ENCODE measurements at regions not wholly inside any gene's neighbourhood (a gene's known extent, or its start where the extent isn't known, plus 50 kb on each side); places are given as distances from the start of the nearest gene placed in this dataset.

DNA sequence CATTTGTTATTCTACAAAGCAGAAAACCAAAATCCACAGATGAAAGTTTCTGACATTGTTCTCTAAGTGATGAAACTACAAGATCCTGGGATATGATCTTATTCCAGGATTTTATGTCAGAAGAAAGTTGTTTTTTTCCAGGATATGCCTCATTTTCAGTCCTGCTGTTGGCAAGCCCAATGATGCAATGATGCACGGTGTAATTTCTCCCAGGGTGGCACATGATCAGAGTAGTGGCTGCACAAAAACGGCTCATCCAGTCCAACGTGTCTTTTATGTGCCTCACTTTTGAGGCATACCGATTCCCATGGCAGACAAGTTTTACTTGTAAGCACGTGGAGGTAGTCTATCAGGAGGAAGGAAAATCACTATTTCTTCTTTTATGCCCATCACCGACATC lies 302.3 kb upstream of the JAG1 start:
- ChIA-PET POLR2A (ENCODE audit: partially characterized antibody) (no interaction called here), CTCF (ENCODE audit: partially characterized antibody) (no interaction called here)
- H4K20me1 ChIP-seq (replicated peaks in 1 of 2; ENCODE audit: control insufficient read depth in 1 of 2, insufficient read depth in 2 of 2, low read length in 2 of 2), result no peaks in the 10 kb centered on the region
- no peak overlapping the region for H2BK120ac ChIP-seq (replicated peaks; ENCODE audit: low read depth, low read length)
- no peak for DNase-seq (ENCODE audit: low read depth in 1 of 2, low spot score in 2 of 2)
- H2BK20ac ChIP-seq (ENCODE audit: low read length), result no peak overlapping the region
- no peaks in the 10 kb centered on the region for H3K36me3 ChIP-seq (ENCODE audit: control insufficient read depth in 2 of 4, insufficient read depth in 4 of 4, low read length in 3 of 4)
- no peaks in the 10 kb centered on the region for H3K9me3 ChIP-seq (ENCODE audit: insufficient read depth in 2 of 2, low read depth in 1 of 2, low read length in 1 of 2)
- H3K18ac ChIP-seq (ENCODE audit: extremely low read depth, low read length), result no peak overlapping the region
- H4K5ac ChIP-seq (ENCODE audit: insufficient read length, low read depth, low read length), result no peak overlapping the region
- H3K27me3 ChIP-seq (replicated peaks in 1 of 4; ENCODE audit: control insufficient read depth in 3 of 4, extremely low read depth in 1 of 4, insufficient read depth in 3 of 4, low read length in 3 of 4), result no peaks in the 10 kb centered on the region
- H2BK5ac ChIP-seq (ENCODE audit: low read depth, low read length), result no peak overlapping the region
- 94% methylated on average over 6 of the region's 6 CpGs; no CpG with 5 or more reads in 1 of the 2 experiments for WGBS, 2 experiments (ENCODE audit: extremely low coverage in 1 of 2, insufficient coverage in 1 of 2, insufficient read length in 1 of 2, insufficient replicate concordance in 2 of 2, low coverage in 1 of 2, low lambda C conversion rate in 2 of 2, missing lambda C conversion rate in 1 of 2)
- H3K79me1 ChIP-seq (ENCODE audit: low read depth, low read length), result no peaks in the 10 kb centered on the region
- H3K27ac ChIP-seq (ENCODE audit: low read depth, low read length), result no peak overlapping the region
- H3K56ac ChIP-seq (replicated peaks; ENCODE audit: insufficient read length, low read depth, low read length), result no peak overlapping the region
- H3K9ac ChIP-seq (replicated peaks in 1 of 4; ENCODE audit: extremely low read depth in 1 of 4, low read depth in 3 of 4, low read length in 3 of 4), result no peak overlapping the region
- H2AFZ ChIP-seq (ENCODE audit: low read length), result no peak overlapping the region
- H3K14ac ChIP-seq (ENCODE audit: insufficient read length), result no peak overlapping the region
- no peak overlapping the region for H3K23ac ChIP-seq (ENCODE audit: insufficient read length)
- H3K4me3 ChIP-seq (ENCODE audit: extremely low read depth in 1 of 4, insufficient read depth in 2 of 4, low read depth in 3 of 4, low read length in 4 of 4), result no peak overlapping the region
- H3K4me1 ChIP-seq (replicated peaks in 1 of 4; ENCODE audit: control insufficient read depth in 3 of 4, insufficient read depth in 4 of 4, low read length in 3 of 4), result 0 out of 7 replicates have a peak, but pooled peaks cover 0 to 2% (median 0%) of the 10 kb centered on the region in 4 experiments
- H2AK5ac ChIP-seq (ENCODE audit: low read depth, low read length), result no peak overlapping the region
- no peaks in the 10 kb centered on the region for H3K79me2 ChIP-seq (ENCODE audit: control insufficient read depth in 1 of 2, insufficient read depth in 2 of 2, low read length in 2 of 2)
- FAIRE-seq, result no peak
- no peak overlapping the region for H2BK15ac ChIP-seq (ENCODE audit: low read length)
- no peak overlapping the region for H3K4me2 ChIP-seq (ENCODE audit: insufficient read depth in 1 of 2, low read depth in 2 of 2, low read length in 2 of 2)
- H4K8ac ChIP-seq (ENCODE audit: extremely low read depth, insufficient read depth, low read length), result no peak overlapping the region
- no peak overlapping the region for H3K4ac ChIP-seq (replicated peaks; ENCODE audit: insufficient read length, low read depth, low read length)
- H2BK12ac ChIP-seq (ENCODE audit: low read depth, low read length), result no peak overlapping the region
- no peaks in the 10 kb centered on the region for H3K23me2 ChIP-seq (ENCODE audit: low read depth, low read length)
- no peak overlapping the region for H4K91ac ChIP-seq (replicated peaks; ENCODE audit: insufficient read length, low read length)
- TF ChIP-seq, protein P1, sequence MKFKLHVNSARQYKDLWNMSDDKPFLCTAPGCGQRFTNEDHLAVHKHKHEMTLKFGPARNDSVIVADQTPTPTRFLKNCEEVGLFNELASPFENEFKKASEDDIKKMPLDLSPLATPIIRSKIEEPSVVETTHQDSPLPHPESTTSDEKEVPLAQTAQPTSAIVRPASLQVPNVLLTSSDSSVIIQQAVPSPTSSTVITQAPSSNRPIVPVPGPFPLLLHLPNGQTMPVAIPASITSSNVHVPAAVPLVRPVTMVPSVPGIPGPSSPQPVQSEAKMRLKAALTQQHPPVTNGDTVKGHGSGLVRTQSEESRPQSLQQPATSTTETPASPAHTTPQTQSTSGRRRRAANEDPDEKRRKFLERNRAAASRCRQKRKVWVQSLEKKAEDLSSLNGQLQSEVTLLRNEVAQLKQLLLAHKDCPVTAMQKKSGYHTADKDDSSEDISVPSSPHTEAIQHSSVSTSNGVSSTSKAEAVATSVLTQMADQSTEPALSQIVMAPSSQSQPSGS (IDR thresholded peaks at IDR 0.05; ENCODE audit: low read length), result no peak
- TF ChIP-seq FOSL1 (IDR thresholded peaks at IDR 0.05; ENCODE audit: insufficient read depth, low read depth, low read length) (no peak), SRF (IDR thresholded peaks at IDR 0.05; ENCODE audit: low read depth, low read length) (no peak), KDM4A (IDR thresholded peaks at IDR 0.05; ENCODE audit: low read depth, low read length, severe bottlenecking) (no peak), ZNF274 (IDR thresholded peaks at IDR 0.05; ENCODE audit: borderline replicate concordance, extremely low read depth, low read length) (no peak), EZH2 (IDR thresholded peaks at IDR 0.05; ENCODE audit: low read depth, low read length, severe bottlenecking) (no peak), RXRA (IDR thresholded peaks at IDR 0.05; ENCODE audit: insufficient read depth, low read depth, low read length) (no peak), ASH2L (IDR thresholded peaks at IDR 0.05; ENCODE audit: low read length) (no peak), KDM1A (IDR thresholded peaks at IDR 0.05; ENCODE audit: borderline replicate concordance, low read length) (no peak), RBBP5 (IDR thresholded peaks at IDR 0.05; ENCODE audit: borderline replicate concordance, low read depth, low read length) (no peak), SIN3A (conservative IDR thresholded peaks at IDR 0.05 in 1 of 2, IDR thresholded peaks at IDR 0.05 in 1 of 2; ENCODE audit: low read depth in 1 of 2, low read length in 2 of 2) (no peak), CREB1 (IDR thresholded peaks at IDR 0.05) (no peak)
- TF ChIP-seq, protein P2, sequence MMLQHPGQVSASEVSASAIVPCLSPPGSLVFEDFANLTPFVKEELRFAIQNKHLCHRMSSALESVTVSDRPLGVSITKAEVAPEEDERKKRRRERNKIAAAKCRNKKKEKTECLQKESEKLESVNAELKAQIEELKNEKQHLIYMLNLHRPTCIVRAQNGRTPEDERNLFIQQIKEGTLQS (IDR thresholded peaks at IDR 0.05; ENCODE audit: insufficient read depth, low read depth, low read length), result no peak

Data from H1 (cell line).